Panc1 (cell line): ENCODE measurements at regions not wholly inside any gene's neighbourhood (a gene's known extent, or its start where the extent isn't known, plus 50 kb on each side); places are given as distances from the start of the nearest gene placed in this dataset.
"Not testable (repeated sequence)": the region's sequence is repeated elsewhere in the genome, so short reads cannot be mapped to it uniquely, and the experiment has no call there.

Experiments
- POLR2AphosphoS5 ChIP-seq: IDR thresholded peaks from 2 replicates; pipeline ENCODE4 v1.6.1; 2012; ENCODE audit warnings: mild to moderate bottlenecking, low read depth, low read length, moderate library complexity
- TF ChIP-seq, protein P1 (sequence below): fragments of 450-650 bp; IDR thresholded peaks from 2 replicates; pipeline ENCODE4 v1.5.1; 2017; ENCODE audit warnings: mild to moderate bottlenecking

DNA sequence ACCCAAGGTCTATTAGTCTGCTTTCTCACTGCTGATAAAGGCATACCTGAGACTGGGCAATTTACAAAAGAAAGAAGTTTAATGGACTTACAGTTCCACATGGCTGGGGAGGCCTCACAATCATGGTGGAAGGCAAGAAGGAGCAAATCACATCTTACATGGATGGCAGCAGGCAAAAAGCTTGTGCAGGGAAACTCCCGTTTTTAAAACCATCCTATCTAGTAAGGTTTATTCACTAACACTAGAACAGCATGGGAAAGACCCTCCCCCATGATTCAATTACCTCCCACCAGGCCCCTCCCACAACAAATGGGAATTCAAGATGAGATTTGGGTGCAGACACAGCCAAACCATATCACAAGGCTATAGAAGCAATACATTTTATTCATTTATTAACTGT lies 1921.4 kb downstream of the PCDH9 start:
- TF ChIP-seq, protein P1, sequence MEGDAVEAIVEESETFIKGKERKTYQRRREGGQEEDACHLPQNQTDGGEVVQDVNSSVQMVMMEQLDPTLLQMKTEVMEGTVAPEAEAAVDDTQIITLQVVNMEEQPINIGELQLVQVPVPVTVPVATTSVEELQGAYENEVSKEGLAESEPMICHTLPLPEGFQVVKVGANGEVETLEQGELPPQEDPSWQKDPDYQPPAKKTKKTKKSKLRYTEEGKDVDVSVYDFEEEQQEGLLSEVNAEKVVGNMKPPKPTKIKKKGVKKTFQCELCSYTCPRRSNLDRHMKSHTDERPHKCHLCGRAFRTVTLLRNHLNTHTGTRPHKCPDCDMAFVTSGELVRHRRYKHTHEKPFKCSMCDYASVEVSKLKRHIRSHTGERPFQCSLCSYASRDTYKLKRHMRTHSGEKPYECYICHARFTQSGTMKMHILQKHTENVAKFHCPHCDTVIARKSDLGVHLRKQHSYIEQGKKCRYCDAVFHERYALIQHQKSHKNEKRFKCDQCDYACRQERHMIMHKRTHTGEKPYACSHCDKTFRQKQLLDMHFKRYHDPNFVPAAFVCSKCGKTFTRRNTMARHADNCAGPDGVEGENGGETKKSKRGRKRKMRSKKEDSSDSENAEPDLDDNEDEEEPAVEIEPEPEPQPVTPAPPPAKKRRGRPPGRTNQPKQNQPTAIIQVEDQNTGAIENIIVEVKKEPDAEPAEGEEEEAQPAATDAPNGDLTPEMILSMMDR, result not testable (repeated sequence)
- not testable (repeated sequence) for TF ChIP-seq POLR2AphosphoS5
